HG02852 (cell line): ENCODE measurements at regions not wholly inside any gene's neighbourhood (a gene's known extent, or its start where the extent isn't known, plus 50 kb on each side); places are given as distances from the start of the nearest gene placed in this dataset.
"Not testable (repeated sequence)": the region's sequence is repeated elsewhere in the genome, so short reads cannot be mapped to it uniquely, and the experiment has no call there.

Experiments used
- ATAC-seq: cut with Tn5 transposase; IDR thresholded peaks from one replicate; pipeline ENCODE4 v1.9.1; 2021; ENCODE audit warnings: mild to moderate bottlenecking, moderate library complexity; ENCODE audit not compliant: unreplicated experiment

DNA sequence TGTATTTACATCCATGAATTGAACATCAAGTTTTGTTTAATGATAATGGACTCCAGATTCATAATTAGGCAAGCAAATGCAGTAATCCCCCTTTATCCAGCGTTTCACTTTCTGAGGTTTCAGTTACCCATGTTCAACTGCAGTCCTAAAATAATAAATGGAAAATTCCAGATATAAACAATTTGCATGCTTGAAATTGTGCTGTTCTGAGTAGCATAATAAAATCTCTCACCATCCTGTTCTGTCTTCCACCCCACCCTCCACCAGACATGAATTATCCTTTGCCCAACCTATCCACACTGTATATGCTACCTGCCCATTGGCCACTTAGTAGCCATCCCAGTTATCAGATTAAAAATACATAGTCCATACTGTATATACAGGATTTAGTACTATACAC, 224.5 kb upstream of the CHAC2 start:
- ATAC-seq: no peak

DNA sequence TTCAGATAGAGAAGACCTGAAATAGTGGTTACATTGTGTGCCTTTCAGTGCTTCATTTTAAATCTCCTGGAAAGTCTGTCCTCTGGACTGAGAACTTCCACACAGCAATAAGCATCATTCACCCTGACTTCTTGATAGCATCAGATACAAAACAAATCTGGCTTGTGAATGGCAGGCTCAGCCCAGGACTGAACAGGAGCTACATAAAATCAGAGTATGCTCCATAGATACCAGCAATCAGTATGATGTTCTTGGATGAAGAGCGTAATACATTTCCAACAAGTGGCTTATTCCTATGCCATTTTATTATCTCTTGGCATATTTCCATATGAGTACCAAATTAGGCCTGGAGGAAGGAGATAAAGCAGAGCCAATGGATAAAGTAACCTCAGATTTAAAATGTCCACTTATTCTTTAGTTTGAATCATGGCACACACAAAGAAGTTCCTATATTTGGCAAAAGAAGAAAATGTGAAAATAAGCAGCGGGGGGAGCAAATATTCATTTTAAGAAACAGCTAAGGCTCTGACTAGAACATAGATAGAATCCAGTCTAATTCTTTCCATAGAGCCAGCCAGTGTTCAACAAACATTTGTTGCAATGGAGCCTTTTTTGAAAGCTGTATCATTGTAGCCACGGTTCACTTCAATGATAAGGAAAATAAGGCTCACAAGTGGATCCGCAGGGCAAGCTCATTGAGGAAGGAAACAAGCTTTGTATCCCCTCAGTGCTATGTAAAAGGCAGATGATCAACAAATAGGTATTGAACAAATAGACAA, 230.8 kb upstream of the CHAC2 start:
- no peak for ATAC-seq

DNA sequence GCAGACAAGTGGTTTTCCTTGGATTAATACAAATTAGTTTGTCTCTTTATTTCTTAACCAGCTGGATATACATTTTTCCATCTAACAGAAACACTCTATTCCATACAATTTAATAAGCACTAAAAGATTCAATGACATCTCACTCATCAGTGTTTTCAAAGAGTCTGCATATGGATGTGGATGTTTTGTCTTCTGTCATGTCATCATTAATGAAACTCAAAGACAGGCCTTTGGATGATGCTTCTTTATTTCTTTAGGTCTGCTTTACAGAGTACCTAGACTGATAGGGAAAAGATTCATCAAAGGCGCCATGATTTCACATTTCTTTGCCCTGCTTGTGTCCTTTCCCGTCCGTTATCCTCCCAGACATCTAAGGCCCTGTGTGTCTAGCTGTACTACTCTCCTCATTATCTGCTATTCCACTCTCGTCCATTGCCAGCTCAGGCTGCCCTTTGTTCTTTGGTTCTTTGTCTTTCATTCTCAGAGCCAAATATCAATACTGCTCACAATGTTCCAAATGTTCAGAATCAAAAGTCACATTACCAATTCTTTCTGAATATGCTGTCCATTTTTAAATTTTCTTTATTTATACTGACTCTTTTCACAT, 232.3 kb upstream of the CHAC2 start:
- ATAC-seq: no peak

DNA sequence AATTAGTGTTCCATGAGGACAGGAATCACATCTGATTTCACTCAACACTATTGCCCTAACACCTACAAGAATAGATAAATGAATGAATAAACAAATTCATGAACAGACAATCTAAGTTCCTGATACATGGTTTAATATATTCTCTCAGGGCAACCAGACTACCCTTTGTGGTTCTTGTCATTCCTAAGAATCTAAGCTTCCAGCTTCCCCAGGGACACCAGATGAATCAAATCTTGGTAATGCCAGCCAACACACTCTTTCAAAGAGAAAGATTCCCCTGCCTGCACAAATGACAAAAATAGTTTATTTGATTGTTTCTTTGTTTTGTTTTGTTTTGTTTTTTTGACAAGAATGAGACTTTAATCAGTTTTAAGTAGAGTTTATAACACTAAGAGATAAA, 237.5 kb upstream of the CHAC2 start:
- ATAC-seq: no peak

DNA sequence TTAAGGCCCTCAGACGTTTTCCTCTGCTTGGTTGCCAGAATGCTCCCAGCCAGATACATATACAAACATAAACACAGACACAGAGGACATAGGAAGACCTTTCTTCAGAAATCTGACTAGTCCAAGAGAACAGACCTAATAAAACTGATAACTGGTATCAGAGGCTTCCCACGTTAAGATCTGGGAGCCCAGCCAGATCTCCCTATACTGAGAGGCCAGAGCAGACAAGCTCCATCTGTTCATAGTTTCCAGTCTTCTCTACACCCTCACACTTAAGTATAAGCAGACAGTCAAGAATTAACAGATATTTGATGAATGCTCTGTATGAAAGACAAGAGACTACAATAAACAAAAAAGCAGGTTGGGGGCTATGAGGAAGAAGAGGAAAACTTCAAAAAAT, 240.5 kb upstream of the CHAC2 start:
- no peak for ATAC-seq

DNA sequence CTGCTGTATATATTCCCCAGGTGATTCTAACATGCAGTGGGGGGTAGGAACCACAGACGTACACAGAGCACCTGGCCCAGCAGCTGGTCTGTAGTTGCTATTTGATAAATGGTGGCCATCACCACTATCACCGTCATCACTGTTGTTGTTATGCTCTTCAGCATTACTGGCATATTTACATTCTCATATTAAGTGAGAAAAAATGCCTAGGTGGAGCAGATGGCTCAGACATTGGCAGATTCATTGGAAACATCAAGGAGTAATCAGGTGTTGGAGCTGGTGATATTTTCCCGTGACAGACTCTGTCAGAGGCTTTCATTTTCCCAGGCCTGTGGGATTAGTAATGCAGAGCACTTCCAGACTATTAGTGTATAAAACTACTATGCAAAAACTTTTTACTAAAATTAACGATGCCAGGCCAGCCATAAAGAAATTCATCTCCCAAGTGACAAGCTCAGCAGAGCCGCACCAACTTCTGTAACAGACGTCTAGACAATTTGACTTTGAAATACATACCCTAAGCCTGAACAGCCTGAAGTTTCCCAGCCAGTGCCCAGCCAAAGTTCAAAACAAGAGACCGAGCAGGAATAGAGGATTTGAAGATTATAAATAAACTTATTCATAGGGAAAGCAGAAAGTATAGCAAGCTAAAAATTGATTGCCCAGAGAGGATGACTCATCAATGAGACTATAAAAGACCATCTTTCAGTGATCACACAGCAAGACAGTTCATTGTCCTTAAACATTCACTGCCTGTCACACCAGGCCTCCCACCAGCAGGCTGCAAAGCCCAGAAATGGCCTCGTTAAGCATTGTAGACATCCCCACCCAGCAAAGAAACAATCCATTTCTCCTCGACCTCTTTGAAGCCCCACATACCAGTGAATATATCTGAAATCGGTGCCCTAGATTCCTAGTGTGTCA, 247.4 kb upstream of the CHAC2 start:
- ATAC-seq: no peak

- no peak for ATAC-seq
Measured at GRCh38 chr2:53517406-53517805, 250.2 kb upstream of the CHAC2 start.

- no peak for ATAC-seq
Measured at GRCh38 chr2:53516650-53517049, 251.0 kb upstream of the CHAC2 start.

DNA sequence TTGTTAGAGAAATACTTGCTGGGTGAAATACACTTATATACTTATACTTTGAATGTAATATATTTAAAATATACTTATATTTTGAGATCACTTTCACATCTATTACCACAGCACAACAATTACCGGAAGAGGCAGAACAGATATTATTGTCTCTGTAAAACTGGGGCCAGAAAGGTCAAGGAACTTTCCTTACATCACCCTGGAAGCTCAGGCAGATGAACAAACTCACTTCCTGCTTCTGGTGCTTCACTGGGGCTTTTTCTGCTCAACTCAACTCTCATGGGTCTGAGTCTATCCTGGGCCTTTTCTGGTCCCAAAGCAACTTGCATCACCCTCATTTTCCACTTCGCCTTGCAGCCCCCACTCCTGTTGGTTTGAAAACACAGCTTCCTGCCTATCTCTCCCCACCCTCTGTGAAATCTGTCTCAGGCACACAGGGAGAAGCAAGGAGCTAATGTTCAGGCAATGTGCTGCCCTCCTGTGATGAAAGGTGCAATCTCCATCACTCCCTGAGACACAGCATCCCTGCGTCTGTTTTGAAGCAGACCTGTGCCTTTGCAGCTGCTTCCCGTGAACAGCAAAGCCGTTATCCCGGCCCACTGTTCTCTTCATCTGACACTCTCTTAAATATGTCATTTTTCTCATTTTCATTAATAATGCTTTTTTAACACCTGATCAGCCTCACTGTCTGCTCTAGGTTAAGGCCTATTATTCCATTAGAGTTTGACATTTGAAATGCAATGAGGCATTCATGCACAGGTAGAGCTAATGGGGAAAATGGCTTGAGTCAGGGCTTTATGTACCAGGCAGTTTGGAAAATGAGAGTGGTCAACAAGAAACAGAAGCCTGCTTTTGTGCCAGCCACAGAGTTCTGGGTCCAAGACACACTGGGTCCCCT, 251.9 kb upstream of the CHAC2 start:
- ATAC-seq: no peak

DNA sequence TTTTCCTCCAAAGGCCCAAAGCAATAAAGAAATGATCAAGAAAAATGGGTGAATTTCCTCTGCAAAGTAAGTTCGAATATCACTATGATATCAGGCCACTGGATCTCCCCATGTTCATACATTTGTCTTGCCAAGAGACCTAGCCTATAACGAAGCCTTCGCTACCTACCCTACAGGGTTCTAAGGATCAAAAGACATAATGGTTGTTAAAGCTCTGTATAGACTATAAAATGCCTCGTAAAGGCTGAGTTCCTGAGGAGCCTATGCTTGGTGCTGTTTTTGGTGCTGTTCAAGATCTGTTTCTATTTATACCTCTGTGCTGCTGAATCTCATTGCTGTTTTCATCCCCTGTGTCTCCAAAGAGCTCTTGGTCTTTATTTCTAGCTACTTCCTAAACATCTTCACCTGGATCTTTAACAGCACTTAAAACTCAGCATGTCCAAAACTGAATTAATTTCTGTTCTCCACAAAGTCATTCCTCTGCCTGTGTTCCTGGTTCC, 254.4 kb upstream of the CHAC2 start:
- ATAC-seq: no peak

GRCh38 chr2:53512071-53512826, 255.4 kb upstream of the CHAC2 start:
- no peak for ATAC-seq

DNA sequence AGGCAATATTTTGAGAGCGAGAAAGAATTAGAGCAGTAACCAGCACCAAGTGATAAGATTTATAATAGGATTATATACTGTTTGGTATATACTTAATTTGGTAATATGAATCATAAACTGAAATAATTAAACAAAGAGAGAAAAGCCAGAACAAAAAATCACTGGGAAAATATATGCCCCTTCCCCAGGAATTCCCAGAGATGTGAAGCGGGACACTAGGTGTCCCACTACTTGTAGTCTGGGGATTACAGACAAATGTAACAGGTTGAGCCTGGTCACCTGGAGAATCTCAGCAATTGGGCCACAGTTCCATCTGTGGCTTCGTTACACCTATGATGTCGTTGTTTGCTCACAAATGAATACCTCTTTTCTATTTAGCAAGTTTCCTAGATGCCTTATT, 256.1 kb upstream of the CHAC2 start:
- no peak for ATAC-seq

DNA sequence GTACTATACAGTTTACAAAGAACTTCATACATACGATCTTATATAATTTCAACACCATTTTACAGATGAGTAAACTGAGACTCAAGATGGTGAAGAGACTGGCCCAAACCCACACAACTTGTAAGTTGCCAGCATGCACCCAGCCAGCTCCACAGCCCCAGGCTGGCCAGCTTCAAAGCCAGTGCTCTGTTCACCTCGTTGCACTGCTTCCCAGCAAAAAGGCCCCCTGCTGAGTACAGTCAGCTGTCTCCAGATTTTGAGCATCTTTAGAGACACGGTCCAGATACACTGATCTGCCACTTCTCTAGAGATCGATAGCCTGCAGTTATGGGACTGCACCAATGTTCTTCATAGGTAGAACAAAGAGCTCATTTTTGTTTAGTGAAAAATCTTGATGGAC, 257.2 kb upstream of the CHAC2 start:
- ATAC-seq: no peak

DNA sequence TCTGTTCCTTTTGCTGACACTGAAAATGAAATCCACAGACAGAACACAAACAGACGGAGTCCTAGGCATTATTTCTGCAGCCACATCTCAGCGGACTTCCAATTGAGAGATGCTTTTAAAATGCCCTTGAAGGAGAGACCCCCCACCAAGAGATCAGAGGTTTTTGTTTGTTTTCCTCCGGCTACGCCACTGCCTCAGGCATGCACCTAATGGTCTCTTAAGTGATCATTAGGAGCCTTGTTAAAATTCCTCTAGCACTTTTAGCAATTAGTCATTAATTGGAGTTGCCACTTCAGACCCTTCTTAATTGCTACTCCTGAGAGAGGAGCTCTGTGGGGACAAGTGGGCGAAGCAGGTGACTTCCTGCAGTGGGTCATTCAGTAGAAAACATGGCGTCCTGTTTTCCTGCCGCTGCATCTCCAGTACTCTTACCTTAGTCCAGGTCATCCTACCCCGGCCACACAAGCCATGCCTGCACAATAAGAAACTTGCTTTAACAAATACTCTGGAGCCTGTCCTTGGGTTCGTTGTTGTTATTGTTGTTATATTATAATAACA, 257.7 kb upstream of the CHAC2 start:
- ATAC-seq: no peak

DNA sequence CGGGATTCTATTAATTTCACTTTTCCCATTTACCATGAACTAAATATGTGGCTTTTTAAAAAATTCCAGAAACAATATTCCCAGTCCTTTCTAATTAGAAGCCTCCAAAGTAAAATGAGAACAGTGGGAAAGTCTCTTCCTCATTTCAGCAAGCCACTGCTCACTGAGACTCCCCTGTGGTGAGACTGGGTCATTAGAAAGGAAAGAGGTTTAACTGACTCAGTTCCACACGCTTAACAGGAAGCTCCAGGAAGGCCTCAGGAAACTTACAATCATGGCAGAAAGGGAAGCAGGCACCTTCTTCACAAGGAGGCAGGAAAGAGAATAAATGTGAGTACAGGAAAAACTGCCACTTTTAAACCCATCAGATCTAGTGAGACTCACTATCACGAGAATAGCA, 258.9 kb upstream of the CHAC2 start:
- ATAC-seq: no peak

- not testable (repeated sequence) for ATAC-seq
Measured at GRCh38 chr2:53507070-53507469, 260.5 kb upstream of the CHAC2 start.

- no peak for ATAC-seq
Measured at GRCh38 chr2:53505826-53506225, 261.8 kb upstream of the CHAC2 start.

DNA sequence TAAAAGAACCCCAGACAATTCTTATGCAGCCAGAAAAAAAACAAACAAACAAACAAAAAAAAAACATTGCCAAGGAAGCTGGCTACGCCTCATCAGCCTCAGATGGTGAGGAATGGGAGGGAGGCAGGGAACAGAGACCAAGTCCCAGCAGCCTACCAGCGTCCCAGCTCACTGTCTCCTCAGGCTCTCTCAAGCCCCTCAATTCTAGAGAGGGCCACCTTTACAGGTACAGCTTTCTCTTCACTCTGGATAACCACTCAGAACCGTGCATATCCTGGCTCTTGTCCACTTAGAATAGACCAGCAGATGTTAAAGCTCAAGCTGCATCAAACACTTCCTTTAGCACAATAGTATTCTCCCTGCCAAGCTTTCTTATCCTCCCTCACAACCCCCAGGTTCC, 263.1 kb upstream of the CHAC2 start:
- ATAC-seq: no peak

GRCh38 chr2:53500181-53500580, 267.4 kb upstream of the CHAC2 start:
- no peak for ATAC-seq

DNA sequence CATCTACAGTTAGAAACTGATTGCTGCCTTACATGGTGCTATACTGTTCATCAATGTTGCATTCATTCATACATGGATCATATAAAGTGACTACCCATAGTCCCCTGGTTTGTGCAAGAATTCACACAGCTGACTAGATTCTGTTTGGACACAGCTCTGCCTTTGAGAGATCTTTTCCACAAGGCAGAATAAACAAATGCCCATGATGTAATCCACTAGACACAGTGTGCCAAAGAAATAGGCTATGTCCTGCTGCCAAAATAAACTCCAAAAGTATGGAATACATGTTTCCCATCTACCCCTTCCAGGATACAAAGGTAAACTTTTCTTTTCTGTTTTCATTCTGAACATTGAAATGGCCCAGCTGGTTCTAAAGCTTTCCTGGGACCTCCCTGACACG, 269.4 kb upstream of the CHAC2 start:
- ATAC-seq: no peak
